ENCODE measurements at regions not wholly inside any gene's neighbourhood (a gene's known extent, or its start where the extent isn't known, plus 50 kb on each side); places are given as distances from the start of the nearest gene placed in this dataset.
"Not testable (repeated sequence)": the region's sequence is repeated elsewhere in the genome, so short reads cannot be mapped to it uniquely, and the experiment has no call there.

DNA sequence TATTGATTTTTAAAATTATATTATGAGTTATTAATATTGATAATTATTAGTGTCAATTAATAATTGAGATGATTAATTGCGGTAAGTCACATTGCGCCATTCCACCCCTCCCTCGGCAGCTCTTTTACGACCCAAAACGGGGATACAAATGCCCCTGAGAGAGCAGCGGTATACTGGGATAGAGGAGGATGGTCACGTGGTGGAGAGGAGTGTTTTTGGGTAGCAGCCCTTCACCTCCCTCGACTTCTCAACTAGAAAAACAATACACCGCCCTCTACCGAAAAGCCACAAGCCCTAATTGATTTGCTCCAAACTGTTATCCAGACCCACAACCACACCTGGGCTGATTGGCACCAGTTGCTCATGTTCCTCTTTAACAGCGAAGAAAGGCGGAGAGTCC, 71.0 kb downstream of the DAPL1 start:
- intact Hi-C loops (cut with DNase I); H3K27me3 ChIP-seq: not testable (repeated sequence)
- WGBS, 2 donors, result 88% methylated on average over 10 to 12 of the region's 12 CpGs

DNA sequence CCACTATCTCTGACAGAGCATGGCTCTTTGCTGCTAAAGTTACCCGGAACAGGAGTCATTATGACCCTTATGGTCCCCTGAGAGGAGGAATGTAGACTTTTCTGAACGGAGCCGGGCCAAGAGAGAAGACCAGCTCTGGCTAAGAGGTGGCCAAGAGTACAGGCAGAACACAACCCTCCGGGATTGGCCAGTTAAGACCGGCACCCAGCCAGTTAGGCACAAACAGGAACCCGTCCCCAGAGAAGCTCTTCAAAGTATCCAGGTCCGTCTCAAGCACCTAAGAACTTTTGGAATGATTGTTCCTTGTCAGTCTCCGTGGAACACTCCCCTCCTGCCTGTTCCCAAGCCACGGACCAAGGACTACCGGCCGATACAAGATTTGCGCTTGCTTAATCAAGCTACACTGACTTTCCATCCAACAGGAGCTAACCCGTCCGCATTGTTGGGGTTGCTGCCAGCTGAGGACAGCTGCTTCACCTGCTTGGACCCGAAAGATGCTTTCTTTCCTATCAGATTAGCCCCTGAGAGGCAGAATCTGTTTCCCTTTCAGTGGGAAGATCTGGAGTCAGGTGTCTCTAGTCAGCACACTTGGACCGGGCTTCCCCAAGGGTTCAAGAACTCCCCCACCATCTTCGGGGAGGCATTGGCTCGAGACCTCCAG, 72.5 kb downstream of the DAPL1 start:
- 51 to 70% methylated on average over 12 to 14 of the region's 18 CpGs for WGBS, 2 donors

More for the DNA sequence above, 71.0 kb downstream of the DAPL1 start:
- not testable (repeated sequence) for H3K27ac ChIP-seq, H3K4me3 ChIP-seq, H3K4me1 ChIP-seq, DNase-seq, H3K36me3 ChIP-seq, H3K9me3 ChIP-seq

DNA sequence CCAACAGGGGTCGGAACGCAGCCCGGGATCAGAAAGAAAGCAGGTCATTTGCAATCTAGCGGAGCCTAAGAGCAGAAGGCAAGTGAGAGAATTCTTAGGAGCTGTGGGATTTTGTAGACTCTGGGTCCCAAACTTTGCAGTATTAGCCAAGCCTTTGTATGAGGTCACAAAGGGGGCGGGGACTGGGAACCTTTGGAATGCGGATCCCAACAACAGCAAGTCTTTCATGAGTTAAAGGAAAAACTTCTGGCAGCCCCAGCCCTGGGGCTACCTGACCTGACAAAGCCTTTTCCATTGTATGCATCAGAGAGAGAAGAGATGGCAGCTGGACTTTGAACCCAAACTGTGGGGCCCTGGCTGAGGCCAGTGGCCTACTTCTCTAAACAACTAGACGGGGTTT, 73.3 kb downstream of the DAPL1 start:
- H3K4me3 ChIP-seq; H3K9me3 ChIP-seq; H3K27ac ChIP-seq; intact Hi-C loops (cut with DNase I); H3K4me1 ChIP-seq; DNase-seq; H3K27me3 ChIP-seq; H3K36me3 ChIP-seq: not testable (repeated sequence)
- WGBS, 2 donors, result 75 to 86% methylated on average over 5 to 6 of the region's 7 CpGs

More for the DNA sequence above, 72.5 kb downstream of the DAPL1 start:
- H3K4me3 ChIP-seq; H3K4me1 ChIP-seq; H3K36me3 ChIP-seq; intact Hi-C loops (cut with DNase I); DNase-seq; H3K9me3 ChIP-seq; H3K27ac ChIP-seq; H3K27me3 ChIP-seq: not testable (repeated sequence)

DNA sequence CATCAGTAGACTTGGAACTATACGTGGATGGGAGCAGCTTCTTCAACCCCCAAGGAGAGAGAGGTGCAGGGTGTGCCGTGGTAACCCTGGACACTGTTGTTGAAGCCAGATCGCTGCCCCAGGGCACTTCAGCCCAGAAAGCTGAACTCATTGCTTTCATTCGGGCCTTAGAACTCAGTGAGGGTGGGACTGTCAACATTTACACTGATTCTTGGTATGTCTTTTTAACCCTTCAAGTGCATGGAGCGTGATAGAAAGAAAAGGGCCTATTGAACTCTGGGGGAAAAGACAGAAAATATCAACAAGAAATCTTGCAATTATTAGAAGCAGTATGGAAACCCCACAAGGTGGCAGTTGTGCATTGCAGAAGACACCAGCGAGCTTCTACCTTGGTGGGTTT, 74.0 kb downstream of the DAPL1 start:
- WGBS, 2 donors, result 56 to 64% methylated on average over 1 to 2 of the region's 6 CpGs
- intact Hi-C loops (cut with DNase I), result not testable (repeated sequence)

DNA sequence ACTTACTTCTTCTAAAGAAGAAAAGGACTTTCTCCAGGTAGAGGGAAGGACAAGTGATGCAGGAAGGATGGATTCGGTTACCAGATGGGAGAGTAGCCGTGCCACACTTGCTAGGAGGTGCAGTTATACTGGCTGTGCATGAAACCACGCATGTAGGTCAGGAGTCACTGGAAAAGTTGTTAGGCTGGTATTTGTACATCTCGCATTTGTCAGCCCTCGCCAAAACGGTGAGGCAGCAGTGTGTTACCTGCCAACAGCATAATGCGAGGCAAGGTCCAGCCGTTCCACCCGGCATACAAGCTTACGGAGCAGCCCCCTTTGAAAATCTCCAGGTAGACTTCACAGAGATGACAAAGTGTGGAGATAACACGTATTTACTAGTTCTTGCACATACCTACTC, 74.5 kb downstream of the DAPL1 start:
- H3K9me3 ChIP-seq; DNase-seq; H3K27me3 ChIP-seq; H3K27ac ChIP-seq; H3K36me3 ChIP-seq; H3K4me1 ChIP-seq; H3K4me3 ChIP-seq; intact Hi-C loops (cut with DNase I): not testable (repeated sequence)
- WGBS, 2 donors, result 68 to 69% methylated on average over 5 to 11 of the region's 11 CpGs

More for the DNA sequence above, 74.0 kb downstream of the DAPL1 start:
- DNase-seq, H3K27me3 ChIP-seq, H3K27ac ChIP-seq, H3K9me3 ChIP-seq, H3K4me3 ChIP-seq, H3K4me1 ChIP-seq, H3K36me3 ChIP-seq: not testable (repeated sequence)

DNA sequence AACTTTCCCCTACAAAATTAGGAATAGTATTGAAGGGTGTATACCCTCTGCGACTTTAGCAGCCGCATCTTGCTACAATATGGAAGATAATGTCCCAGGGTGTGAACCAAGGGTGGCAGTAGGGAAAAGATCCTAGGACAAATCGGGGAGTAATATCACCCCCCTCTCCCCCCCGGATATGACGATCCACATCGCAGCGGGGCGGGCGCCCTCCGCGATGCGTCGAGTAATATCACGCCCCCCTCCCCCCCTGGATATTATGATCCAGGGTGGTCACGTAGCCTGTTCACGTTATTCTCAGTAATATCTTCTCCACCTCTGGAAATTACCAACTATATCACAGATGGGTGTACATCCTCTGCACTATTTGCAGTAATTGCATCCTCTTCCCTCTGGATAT, 82.9 kb downstream of the DAPL1 start:
- Histone ChIP-seq H3K4me3 (no peak overlapping the region), H3K4me1 (no peaks in the 10 kb centered on the region), H3K27ac (no peak overlapping the region), H3K36me3 (no peaks in the 10 kb centered on the region), H3K27me3 (no peaks in the 10 kb centered on the region), H3K9me3 (no peaks in the 10 kb centered on the region)
- no peak for DNase-seq
- TF ChIP-seq, protein P1, sequence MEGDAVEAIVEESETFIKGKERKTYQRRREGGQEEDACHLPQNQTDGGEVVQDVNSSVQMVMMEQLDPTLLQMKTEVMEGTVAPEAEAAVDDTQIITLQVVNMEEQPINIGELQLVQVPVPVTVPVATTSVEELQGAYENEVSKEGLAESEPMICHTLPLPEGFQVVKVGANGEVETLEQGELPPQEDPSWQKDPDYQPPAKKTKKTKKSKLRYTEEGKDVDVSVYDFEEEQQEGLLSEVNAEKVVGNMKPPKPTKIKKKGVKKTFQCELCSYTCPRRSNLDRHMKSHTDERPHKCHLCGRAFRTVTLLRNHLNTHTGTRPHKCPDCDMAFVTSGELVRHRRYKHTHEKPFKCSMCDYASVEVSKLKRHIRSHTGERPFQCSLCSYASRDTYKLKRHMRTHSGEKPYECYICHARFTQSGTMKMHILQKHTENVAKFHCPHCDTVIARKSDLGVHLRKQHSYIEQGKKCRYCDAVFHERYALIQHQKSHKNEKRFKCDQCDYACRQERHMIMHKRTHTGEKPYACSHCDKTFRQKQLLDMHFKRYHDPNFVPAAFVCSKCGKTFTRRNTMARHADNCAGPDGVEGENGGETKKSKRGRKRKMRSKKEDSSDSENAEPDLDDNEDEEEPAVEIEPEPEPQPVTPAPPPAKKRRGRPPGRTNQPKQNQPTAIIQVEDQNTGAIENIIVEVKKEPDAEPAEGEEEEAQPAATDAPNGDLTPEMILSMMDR (IDR thresholded peaks at IDR 0.05), result no peak
- no peak for TF ChIP-seq POLR2A (IDR thresholded peaks at IDR 0.05)
- 90 to 93% methylated on average over 9 to 16 of the region's 16 CpGs for WGBS, 2 donors
- intact Hi-C loops (cut with DNase I), result no loop called here

DNA sequence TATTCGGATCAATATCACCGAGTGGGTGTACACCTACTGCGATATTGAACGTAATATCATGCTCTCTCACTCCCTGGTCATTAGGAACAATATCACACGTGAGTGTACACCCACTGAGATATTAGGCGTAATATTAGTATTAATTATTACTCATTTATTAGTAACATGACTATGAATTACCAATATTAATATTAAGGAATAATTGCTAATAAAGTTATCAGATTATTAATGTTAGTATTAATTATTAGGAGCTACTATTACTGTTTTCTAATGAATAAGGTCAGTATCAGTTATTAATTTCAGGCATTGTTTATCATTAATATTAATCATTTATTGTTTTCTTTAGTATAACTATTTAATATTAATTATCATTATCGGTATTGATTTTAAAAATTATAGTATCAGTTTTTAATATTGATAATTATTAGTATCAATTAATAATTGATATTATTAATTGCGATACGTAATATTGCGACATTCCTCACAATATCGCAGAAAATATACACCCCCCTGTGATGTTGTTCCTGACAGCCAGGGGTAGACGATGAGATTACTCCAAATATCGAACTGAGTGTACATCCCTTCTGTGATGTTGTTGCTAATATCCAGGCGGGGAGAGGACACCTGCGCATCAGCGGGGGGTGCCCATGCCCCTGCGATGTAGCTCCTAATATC, 84.2 kb downstream of the DAPL1 start:
- no peak for DNase-seq
- Histone ChIP-seq H3K27me3 (no peaks in the 10 kb centered on the region), H3K4me3 (no peak overlapping the region), H3K27ac (no peak overlapping the region), H3K36me3 (no peaks in the 10 kb centered on the region), H3K9me3 (no peaks in the 10 kb centered on the region), H3K4me1 (no peaks in the 10 kb centered on the region)
- intact Hi-C loops (cut with DNase I), result no loop called here
- no peak for TF ChIP-seq POLR2A (IDR thresholded peaks at IDR 0.05)
- TF ChIP-seq, protein P1 (IDR thresholded peaks at IDR 0.05), result no peak
- 89 to 92% methylated on average over 17 of the region's 17 CpGs for WGBS, 2 donors

All from esophagus squamous epithelium (tissue), 5 donors.